ENCODE measurements at regions not wholly inside any gene's neighbourhood (a gene's known extent, or its start where the extent isn't known, plus 50 kb on each side); places are given as distances from the start of the nearest gene placed in this dataset.

- no peak for DNase-seq
- H3K27ac Mint-ChIP-seq (ENCODE audit: unreplicated experiment) = no peak overlapping the region
- no peaks in the 10 kb centered on the region for H3K9me3 Mint-ChIP-seq (ENCODE audit: low read depth, unreplicated experiment)
- no TSS peak for BruUV-seq (replicated peaks)
- no peak overlapping the region for H3K4me3 Mint-ChIP-seq (ENCODE audit: low read depth, unreplicated experiment)
- TF ChIP-seq, protein P1, sequence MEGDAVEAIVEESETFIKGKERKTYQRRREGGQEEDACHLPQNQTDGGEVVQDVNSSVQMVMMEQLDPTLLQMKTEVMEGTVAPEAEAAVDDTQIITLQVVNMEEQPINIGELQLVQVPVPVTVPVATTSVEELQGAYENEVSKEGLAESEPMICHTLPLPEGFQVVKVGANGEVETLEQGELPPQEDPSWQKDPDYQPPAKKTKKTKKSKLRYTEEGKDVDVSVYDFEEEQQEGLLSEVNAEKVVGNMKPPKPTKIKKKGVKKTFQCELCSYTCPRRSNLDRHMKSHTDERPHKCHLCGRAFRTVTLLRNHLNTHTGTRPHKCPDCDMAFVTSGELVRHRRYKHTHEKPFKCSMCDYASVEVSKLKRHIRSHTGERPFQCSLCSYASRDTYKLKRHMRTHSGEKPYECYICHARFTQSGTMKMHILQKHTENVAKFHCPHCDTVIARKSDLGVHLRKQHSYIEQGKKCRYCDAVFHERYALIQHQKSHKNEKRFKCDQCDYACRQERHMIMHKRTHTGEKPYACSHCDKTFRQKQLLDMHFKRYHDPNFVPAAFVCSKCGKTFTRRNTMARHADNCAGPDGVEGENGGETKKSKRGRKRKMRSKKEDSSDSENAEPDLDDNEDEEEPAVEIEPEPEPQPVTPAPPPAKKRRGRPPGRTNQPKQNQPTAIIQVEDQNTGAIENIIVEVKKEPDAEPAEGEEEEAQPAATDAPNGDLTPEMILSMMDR (IDR thresholded peaks at IDR 0.05; ENCODE audit: unreplicated experiment) = no peak
- CTCF ChIA-PET = no interaction called here
- intact Hi-C loops (cut with micrococcal nuclease; ENCODE audit: unreplicated experiment) = no loop called here
- no peaks in the 10 kb centered on the region for H3K27me3 Mint-ChIP-seq (ENCODE audit: unreplicated experiment)
- H3K4me1 Mint-ChIP-seq (ENCODE audit: low read depth, unreplicated experiment) = no peaks in the 10 kb centered on the region
- no peaks in the 10 kb centered on the region for H3K36me3 Mint-ChIP-seq (ENCODE audit: insufficient read depth, unreplicated experiment)
Observed at GRCh38 chr6:145208474-145208873, 526.8 kb downstream of the EPM2A start.

DNA sequence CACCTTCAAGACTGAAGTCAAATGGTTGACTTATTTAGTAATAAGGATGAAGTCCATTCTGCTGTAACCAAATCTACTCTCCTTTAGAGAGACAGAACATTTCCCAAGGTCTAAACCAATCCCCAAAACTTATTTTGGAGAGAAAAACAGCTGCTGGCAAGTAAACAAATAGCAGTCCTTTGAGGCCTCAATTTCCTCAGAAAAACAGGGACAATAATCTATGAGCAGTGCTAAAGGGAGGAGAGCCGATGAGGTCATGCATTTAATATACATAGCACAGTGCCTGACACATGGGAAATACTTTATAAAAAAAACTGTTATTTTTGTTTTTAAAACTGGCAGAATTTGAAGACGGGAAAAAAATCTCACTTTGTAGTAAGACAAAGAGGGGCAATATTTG, 526.0 kb downstream of the EPM2A start:
- Mint-ChIP-seq H3K27me3 (ENCODE audit: unreplicated experiment) (no peaks in the 10 kb centered on the region), H3K4me1 (ENCODE audit: low read depth, unreplicated experiment) (no peaks in the 10 kb centered on the region), H3K36me3 (ENCODE audit: insufficient read depth, unreplicated experiment) (no peaks in the 10 kb centered on the region), H3K9me3 (ENCODE audit: low read depth, unreplicated experiment) (no peaks in the 10 kb centered on the region), H3K27ac (ENCODE audit: unreplicated experiment) (no peak overlapping the region), H3K4me3 (ENCODE audit: low read depth, unreplicated experiment) (no peak overlapping the region)
- CTCF ChIA-PET = no interaction called here
- DNase-seq = no peak
- BruUV-seq (replicated peaks) = no TSS peak
- intact Hi-C loops (cut with micrococcal nuclease; ENCODE audit: unreplicated experiment) = no loop called here
- TF ChIP-seq, protein P1 (IDR thresholded peaks at IDR 0.05; ENCODE audit: unreplicated experiment) = no peak

- H3K27ac Mint-ChIP-seq (ENCODE audit: unreplicated experiment) = no peak overlapping the region
- TF ChIP-seq, protein P1 (IDR thresholded peaks at IDR 0.05; ENCODE audit: unreplicated experiment) = no peak
- BruUV-seq (replicated peaks) = no TSS peak
- no peaks in the 10 kb centered on the region for H3K9me3 Mint-ChIP-seq (ENCODE audit: low read depth, unreplicated experiment)
- intact Hi-C loops (cut with micrococcal nuclease; ENCODE audit: unreplicated experiment) = loop anchor here (5.0 kb wide), 2 partner anchors 424 to 626 kb away; no protein-coding TSS in a partner anchor
- CTCF ChIA-PET = no interaction called here
- no peaks in the 10 kb centered on the region for H3K36me3 Mint-ChIP-seq (ENCODE audit: insufficient read depth, unreplicated experiment)
- no peak for DNase-seq
- H3K27me3 Mint-ChIP-seq (ENCODE audit: unreplicated experiment) = no peaks in the 10 kb centered on the region
- no peak overlapping the region for H3K4me3 Mint-ChIP-seq (ENCODE audit: low read depth, unreplicated experiment)
- H3K4me1 Mint-ChIP-seq (ENCODE audit: low read depth, unreplicated experiment) = no peaks in the 10 kb centered on the region
Observed at GRCh38 chr6:145212813-145213212, 522.5 kb downstream of the EPM2A start.

DNA sequence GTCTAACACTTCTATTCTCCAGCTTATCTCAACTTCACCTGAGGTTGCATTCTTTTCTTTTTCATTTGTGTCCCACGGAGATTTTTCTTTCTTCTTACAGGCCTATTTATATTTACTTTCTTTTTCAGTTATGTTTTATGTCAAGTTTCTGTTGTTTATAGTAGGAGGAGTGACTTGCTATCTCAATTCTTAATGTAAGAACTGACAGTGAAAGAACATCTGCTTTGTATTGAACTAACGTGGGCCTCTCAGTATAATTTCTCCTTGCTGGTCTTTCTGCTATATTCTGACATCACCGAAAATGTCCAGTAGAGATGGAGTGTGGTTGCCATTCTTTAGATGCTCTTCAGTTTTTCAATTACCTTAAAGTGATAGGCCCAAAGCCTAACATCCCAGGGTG, 521.7 kb downstream of the EPM2A start:
- Mint-ChIP-seq H3K27ac (ENCODE audit: unreplicated experiment) (no peak overlapping the region), H3K36me3 (ENCODE audit: insufficient read depth, unreplicated experiment) (no peaks in the 10 kb centered on the region), H3K27me3 (ENCODE audit: unreplicated experiment) (no peaks in the 10 kb centered on the region), H3K4me1 (ENCODE audit: low read depth, unreplicated experiment) (no peaks in the 10 kb centered on the region), H3K4me3 (ENCODE audit: low read depth, unreplicated experiment) (no peak overlapping the region), H3K9me3 (ENCODE audit: low read depth, unreplicated experiment) (no peaks in the 10 kb centered on the region)
- CTCF ChIA-PET = no interaction called here
- intact Hi-C loops (cut with micrococcal nuclease; ENCODE audit: unreplicated experiment) = loop anchor here (5.0 kb wide), 2 partner anchors 424 to 626 kb away; no protein-coding TSS in a partner anchor
- TF ChIP-seq, protein P1 (IDR thresholded peaks at IDR 0.05; ENCODE audit: unreplicated experiment) = no peak
- no peak for DNase-seq
- no TSS peak for BruUV-seq (replicated peaks)
